CD1c-positive myeloid dendritic cell (primary cell): ENCODE measurements at regions not wholly inside any gene's neighbourhood (a gene's known extent, or its start where the extent isn't known, plus 50 kb on each side); places are given as distances from the start of the nearest gene placed in this dataset.
"Not testable (repeated sequence)": the region's sequence is repeated elsewhere in the genome, so short reads cannot be mapped to it uniquely, and the experiment has no call there.

Experiments
- DNase-seq: peaks from one replicate; pipeline ENCODE4 v3.0.0-alpha.2; 2016; ENCODE audit errors: extremely low spot score

GRCh38 chr3:86794361-86795065, 196.4 kb downstream of the VGLL3 start:
- no peak for DNase-seq

- no peak for DNase-seq
Observed at GRCh38 chr3:86793786-86794185, 197.2 kb downstream of the VGLL3 start.

- no peak for DNase-seq
Observed at GRCh38 chr3:86792316-86792715, 198.6 kb downstream of the VGLL3 start.

GRCh38 chr3:86790884-86791549, 199.9 kb downstream of the VGLL3 start:
- DNase-seq: no peak

GRCh38 chr3:86788371-86788770, 202.6 kb downstream of the VGLL3 start:
- no peak for DNase-seq

- DNase-seq: no peak
Observed at GRCh38 chr3:86787091-86787490, 203.9 kb downstream of the VGLL3 start.

GRCh38 chr3:86785386-86785785, 205.6 kb downstream of the VGLL3 start:
- DNase-seq: no peak

- DNase-seq: no peak
Observed at GRCh38 chr3:86782866-86783265, 208.1 kb downstream of the VGLL3 start.

- DNase-seq: no peak
Observed at GRCh38 chr3:86782286-86782685, 208.7 kb downstream of the VGLL3 start.

- DNase-seq: no peak
Observed at GRCh38 chr3:86774082-86774691, 216.8 kb downstream of the VGLL3 start.

GRCh38 chr3:86772699-86773098, 218.2 kb downstream of the VGLL3 start:
- no peak for DNase-seq

GRCh38 chr3:86771741-86772512, 219.0 kb downstream of the VGLL3 start:
- no peak for DNase-seq

- no peak for DNase-seq
Observed at GRCh38 chr3:86766331-86766730, 224.6 kb downstream of the VGLL3 start.

- DNase-seq: not testable (repeated sequence)
Observed at GRCh38 chr3:86757322-86758179, 233.4 kb downstream of the VGLL3 start.

GRCh38 chr3:86748015-86748414, 242.9 kb downstream of the VGLL3 start:
- no peak for DNase-seq

- no peak for DNase-seq
Observed at GRCh38 chr3:86744051-86744450, 246.9 kb downstream of the VGLL3 start.

- no peak for DNase-seq
Observed at GRCh38 chr3:86743233-86743632, 247.7 kb downstream of the VGLL3 start.

- DNase-seq: no peak
Observed at GRCh38 chr3:86740751-86741150, 250.2 kb downstream of the VGLL3 start.

GRCh38 chr3:86739244-86739643, 251.7 kb downstream of the VGLL3 start:
- DNase-seq: no peak

GRCh38 chr3:86738684-86739083, 252.3 kb downstream of the VGLL3 start:
- DNase-seq: no peak

GRCh38 chr3:86737517-86737916, 253.4 kb downstream of the VGLL3 start:
- no peak for DNase-seq
